Keratinocyte (primary cell): ENCODE measurements at regions not wholly inside any gene's neighbourhood (a gene's known extent, or its start where the extent isn't known, plus 50 kb on each side); places are given as distances from the start of the nearest gene placed in this dataset.

Source experiments
- DNase-seq: peaks from one replicate; pipeline ENCODE4 v3.0.0-alpha.2; 2011; ENCODE audit warnings: low read depth, missing footprints, low spot score
- FAIRE-seq: peaks from 2 replicates; lab custom pipeline; 2011; peaks lifted over from hg19 to GRCh38; lab: Jason Lieb, UNC
- H2AFZ ChIP-seq: 2 replicates; pipeline ENCODE4 v1.6.0; 2012; ENCODE audit warnings: low read length, control low read depth, inconsistent platforms; ENCODE audit not compliant: control insufficient read depth
- H3K27ac ChIP-seq: 2 replicates; pipeline ENCODE4 v1.5.1; 2011; ENCODE audit warnings: low read length; ENCODE audit not compliant: control insufficient read depth, insufficient read depth
- H3K27me3 ChIP-seq: 3 replicates; pipeline ENCODE4 v1.6.0; 2011; ENCODE audit warnings: low read length; ENCODE audit not compliant: control insufficient read depth, insufficient read depth; ENCODE audit errors: extremely low read depth
- H3K36me3 ChIP-seq, 2 experiments: 2 replicates in 1 of 2; 3 replicates in 1 of 2; pipeline ENCODE4 v1.5.1; 2011; ENCODE audit warnings: low read length in 2 of 2, mild to moderate bottlenecking in 1 of 2; ENCODE audit not compliant: control insufficient read depth in 2 of 2, insufficient read depth in 2 of 2; ENCODE audit errors: extremely low read depth in 1 of 2
- H3K4me1 ChIP-seq: 3 replicates; pipeline ENCODE4 v1.5.1; 2011; ENCODE audit warnings: low read length; ENCODE audit not compliant: control insufficient read depth, insufficient read depth; ENCODE audit errors: extremely low read depth
- H3K4me2 ChIP-seq: 3 replicates; pipeline ENCODE4 v1.6.0; 2011; ENCODE audit warnings: low read depth, low read length; ENCODE audit not compliant: control insufficient read depth, insufficient read depth; ENCODE audit errors: extremely low read depth
- H3K4me3 ChIP-seq, 3 experiments: fragments of 200-600 bp in 1 of 3; sonication (generic) in 1 of 3; 2 replicates in 2 of 3; 3 replicates in 1 of 3; pipeline ENCODE4 v1.5.1; 2011 to 2016; ENCODE audit warnings: low read length in 3 of 3, mild to moderate bottlenecking in 3 of 3, control low read depth in 2 of 3, inconsistent platforms in 1 of 3, low read depth in 1 of 3, mixed read lengths in 1 of 3, mixed run types in 1 of 3, moderate library complexity in 1 of 3; ENCODE audit not compliant: control insufficient read depth in 2 of 3, insufficient read depth in 2 of 3; ENCODE audit errors: extremely low read depth in 1 of 3
- H3K79me2 ChIP-seq: 2 replicates; pipeline ENCODE4 v1.6.0; 2012; ENCODE audit warnings: low read length; ENCODE audit not compliant: control insufficient read depth, insufficient read depth
- H3K9ac ChIP-seq: 3 replicates; pipeline ENCODE4 v1.6.0; 2011; ENCODE audit warnings: low read length; ENCODE audit not compliant: control insufficient read depth, insufficient read depth; ENCODE audit errors: extremely low read depth
- H3K9me1 ChIP-seq: 3 replicates; pipeline ENCODE4 v1.6.0; 2011; ENCODE audit warnings: low read length; ENCODE audit not compliant: control insufficient read depth, insufficient read depth; ENCODE audit errors: extremely low read depth
- H3K9me3 ChIP-seq: 2 replicates; pipeline ENCODE4 v1.5.1; 2012; ENCODE audit warnings: low read depth, low read length; ENCODE audit not compliant: control insufficient read depth
- H4K20me1 ChIP-seq: 3 replicates; pipeline ENCODE4 v1.6.0; 2011; ENCODE audit warnings: low read length; ENCODE audit not compliant: control insufficient read depth, insufficient read depth; ENCODE audit errors: extremely low read depth
- CTCF ChIP-seq, 3 experiments: IDR thresholded peaks in 1 of 3; conservative IDR thresholded peaks in 1 of 3; optimal IDR thresholded peaks in 1 of 3; 2 replicates in 2 of 3; 3 replicates in 1 of 3; pipeline versions ENCODE3 to v1.5.1; 2011; ENCODE audit warnings: low read length in 3 of 3, mild to moderate bottlenecking in 3 of 3, moderate library complexity in 2 of 3, control low read depth in 1 of 3, inconsistent platforms in 1 of 3; ENCODE audit not compliant: insufficient read depth in 2 of 3; ENCODE audit errors: extremely low read depth in 1 of 3
- EZH2 ChIP-seq: IDR thresholded peaks from one replicate; pipeline ENCODE4 v1.6.1; 2012; ENCODE audit warnings: inconsistent platforms, mild to moderate bottlenecking, low read length, moderate library complexity
- dilution Hi-C: fragments of 300-500 bp; cut with MboI; formaldehyde crosslinking; loops from one replicate; pipeline ENCODE4 v1.7.0; 2020; ENCODE audit warnings: low sequenced_read_pairs; ENCODE audit not compliant: extremely low pct_ligation_motif_present

GRCh38 chr3:6516694-6517093 lies 344.2 kb upstream of the GRM7 start:
- Histone ChIP-seq H2AFZ (no peak overlapping the region), H4K20me1 (no peaks in the 10 kb centered on the region), H3K27me3 (no peaks in the 10 kb centered on the region), H3K27ac (no peak overlapping the region), H3K9me3 (no peaks in the 10 kb centered on the region), H3K36me3 (no peaks in the 10 kb centered on the region), H3K79me2 (no peaks in the 10 kb centered on the region), H3K9me1 (no peaks in the 10 kb centered on the region), H3K4me3 (no peak overlapping the region), H3K9ac (no peak overlapping the region), H3K4me1 (no peaks in the 10 kb centered on the region), H3K4me2 (no peak overlapping the region)
- no peak for FAIRE-seq
- dilution Hi-C loops: no loop called here
- no peak for TF ChIP-seq CTCF (optimal IDR thresholded peaks at IDR 0.05 in 1 of 3, IDR thresholded peaks at IDR 0.05 in 1 of 3, conservative IDR thresholded peaks at IDR 0.05 in 1 of 3; ENCODE audit: extremely low read depth in 1 of 3, insufficient read depth in 2 of 3, low read length in 3 of 3)
- TF ChIP-seq EZH2: no peak
- no peak for DNase-seq

GRCh38 chr3:6518709-6519345 lies 342.1 kb upstream of the GRM7 start:
- H3K4me2 ChIP-seq: no peak overlapping the region
- no peak overlapping the region for H2AFZ ChIP-seq
- H3K79me2 ChIP-seq: no peaks in the 10 kb centered on the region
- H3K4me3 ChIP-seq: no peak overlapping the region
- no peak for TF ChIP-seq EZH2
- no peak for TF ChIP-seq CTCF (optimal IDR thresholded peaks at IDR 0.05 in 1 of 3, IDR thresholded peaks at IDR 0.05 in 1 of 3, conservative IDR thresholded peaks at IDR 0.05 in 1 of 3; ENCODE audit: extremely low read depth in 1 of 3, insufficient read depth in 2 of 3, low read length in 3 of 3)
- H3K9me3 ChIP-seq: no peaks in the 10 kb centered on the region
- H3K27ac ChIP-seq: no peak overlapping the region
- no peaks in the 10 kb centered on the region for H3K9me1 ChIP-seq
- no peaks in the 10 kb centered on the region for H3K27me3 ChIP-seq
- H3K9ac ChIP-seq: no peak overlapping the region
- dilution Hi-C loops: no loop called here
- FAIRE-seq: no peak
- no peaks in the 10 kb centered on the region for H4K20me1 ChIP-seq
- DNase-seq: no peak
- H3K36me3 ChIP-seq: no peaks in the 10 kb centered on the region
- no peaks in the 10 kb centered on the region for H3K4me1 ChIP-seq
